HG02970 (cell line): ENCODE measurements at regions not wholly inside any gene's neighbourhood (a gene's known extent, or its start where the extent isn't known, plus 50 kb on each side); places are given as distances from the start of the nearest gene placed in this dataset.

Experiments used
- ATAC-seq: cut with Tn5 transposase; IDR thresholded peaks from one replicate; pipeline ENCODE4 v1.9.1; 2021; ENCODE audit warnings: mild to moderate bottlenecking, moderate library complexity, moderate number of reproducible peaks; ENCODE audit not compliant: unreplicated experiment, low FRiP score

DNA sequence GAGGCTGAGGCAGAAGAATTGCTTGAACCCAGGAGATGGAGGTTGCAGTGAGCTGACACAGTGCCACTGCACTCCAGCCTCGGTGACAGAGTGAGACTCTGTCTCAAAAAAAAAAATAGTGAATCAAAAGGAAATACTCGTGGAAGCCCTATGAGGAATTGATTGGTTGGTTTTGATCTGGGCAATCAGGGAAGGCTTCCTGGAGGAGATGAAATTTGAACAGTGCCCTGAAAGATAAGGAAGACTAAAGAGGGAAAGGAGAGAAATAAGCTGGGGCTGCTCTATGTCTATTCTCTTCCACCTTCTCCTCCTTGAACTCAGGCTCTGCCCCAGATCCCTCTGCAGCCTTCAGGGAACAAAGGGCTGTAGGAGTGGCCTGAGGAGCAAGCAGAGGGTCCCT, 54.1 kb downstream of the IRF2BPL start:
- ATAC-seq: no peak

DNA sequence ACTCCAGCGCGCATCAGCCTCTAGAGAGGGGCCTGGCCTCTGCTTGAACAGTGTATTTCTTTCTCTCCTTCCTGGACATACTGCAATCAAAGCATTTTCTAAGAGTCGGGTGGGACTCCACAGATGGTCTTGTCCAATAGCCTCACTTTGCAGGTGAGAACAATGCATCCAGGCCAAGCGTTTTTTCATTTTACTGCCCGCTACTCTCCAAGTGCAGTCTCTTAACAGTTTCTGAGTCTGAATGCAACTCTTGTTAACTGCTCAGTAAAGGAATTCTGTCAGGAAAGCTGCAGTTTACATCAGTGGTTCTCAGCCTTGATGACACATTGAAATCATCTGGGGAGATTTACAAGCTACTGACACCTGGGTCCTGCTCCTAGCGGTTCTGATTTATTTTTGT, 57.0 kb downstream of the IRF2BPL start:
- ATAC-seq: no peak

DNA sequence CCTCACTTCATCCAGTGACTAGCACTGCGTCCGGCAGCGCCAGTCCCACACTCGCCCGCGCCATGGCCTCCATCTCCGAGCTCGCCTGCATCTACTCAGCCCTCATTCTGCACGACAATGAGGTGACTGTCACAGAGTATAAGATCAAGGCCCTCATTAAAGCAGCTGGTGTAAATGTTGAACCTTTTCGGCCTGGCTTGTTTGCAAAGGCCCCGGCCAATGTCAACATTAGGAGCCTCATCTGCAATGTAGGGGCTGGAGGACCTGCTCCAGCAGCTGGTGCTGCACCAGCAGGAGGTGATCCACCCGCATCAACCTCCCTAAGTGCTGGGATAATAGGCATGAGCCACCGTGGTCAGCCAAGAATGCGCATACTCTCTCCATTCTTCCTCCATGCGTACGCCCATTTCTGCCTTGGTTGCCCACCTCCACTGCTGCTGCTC, 59.9 kb downstream of the IRF2BPL start:
- ATAC-seq: no peak

- ATAC-seq: no peak
Measured at GRCh38 chr14:76967788-76968187, 60.7 kb downstream of the IRF2BPL start.

DNA sequence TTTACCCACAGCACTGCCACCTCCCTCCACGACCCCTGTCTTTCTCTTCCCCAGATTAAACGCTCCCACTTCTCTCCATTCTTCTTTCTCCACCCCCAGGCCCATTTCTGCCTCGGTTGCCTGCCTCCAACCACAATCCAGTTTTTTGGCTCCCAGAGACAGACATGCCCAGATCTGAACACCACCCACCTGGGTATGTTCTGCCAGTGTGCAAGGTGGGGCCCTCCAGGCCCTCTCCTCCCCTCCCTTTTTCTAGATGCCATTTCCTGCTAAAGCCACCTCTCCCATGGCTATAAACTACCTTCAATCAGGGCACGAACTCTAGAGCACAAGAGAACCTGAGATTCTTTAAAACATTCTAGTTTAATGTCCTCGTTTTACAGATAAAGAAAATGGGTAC, 63.3 kb downstream of the IRF2BPL start:
- ATAC-seq: no peak

GRCh38 chr14:76964695-76965094, 63.8 kb downstream of the IRF2BPL start:
- no peak for ATAC-seq

DNA sequence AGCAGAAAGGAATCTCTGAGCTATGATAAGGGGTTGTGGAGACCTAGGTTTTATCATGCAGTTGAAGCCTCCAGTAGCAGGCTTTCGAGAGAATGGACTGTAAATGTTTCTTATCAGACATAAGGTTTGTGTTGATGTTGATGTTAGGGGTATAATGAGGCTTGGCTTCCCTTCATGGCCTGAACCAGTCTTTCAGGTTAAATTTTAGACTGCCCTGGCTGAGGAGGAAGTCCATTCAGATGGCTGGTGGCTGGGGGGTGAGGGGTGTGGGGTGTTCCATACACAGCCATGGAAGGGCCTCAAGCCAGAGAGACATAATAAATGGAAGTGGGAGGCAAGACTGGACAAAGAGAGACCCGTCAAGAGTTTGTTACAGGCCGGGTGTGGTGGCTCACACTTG, 65.1 kb downstream of the IRF2BPL start:
- no peak for ATAC-seq

DNA sequence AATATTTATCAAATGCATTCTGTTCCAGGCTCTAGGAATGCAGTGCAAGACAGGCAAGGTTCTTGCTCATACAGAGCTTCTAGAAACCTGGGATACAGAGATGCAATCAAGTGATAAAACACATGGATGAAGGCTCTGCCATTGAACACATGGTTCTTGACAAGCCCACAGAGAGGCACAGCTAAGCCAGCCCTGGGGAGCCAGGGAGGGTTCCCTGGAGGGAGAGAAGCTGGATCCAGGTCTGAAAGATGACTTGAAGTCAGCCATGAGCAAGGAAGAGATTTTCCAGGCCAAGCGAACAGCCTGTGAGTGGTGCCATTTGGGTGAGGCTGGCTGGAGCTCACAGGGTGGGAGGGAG, 66.2 kb downstream of the IRF2BPL start:
- no peak for ATAC-seq

DNA sequence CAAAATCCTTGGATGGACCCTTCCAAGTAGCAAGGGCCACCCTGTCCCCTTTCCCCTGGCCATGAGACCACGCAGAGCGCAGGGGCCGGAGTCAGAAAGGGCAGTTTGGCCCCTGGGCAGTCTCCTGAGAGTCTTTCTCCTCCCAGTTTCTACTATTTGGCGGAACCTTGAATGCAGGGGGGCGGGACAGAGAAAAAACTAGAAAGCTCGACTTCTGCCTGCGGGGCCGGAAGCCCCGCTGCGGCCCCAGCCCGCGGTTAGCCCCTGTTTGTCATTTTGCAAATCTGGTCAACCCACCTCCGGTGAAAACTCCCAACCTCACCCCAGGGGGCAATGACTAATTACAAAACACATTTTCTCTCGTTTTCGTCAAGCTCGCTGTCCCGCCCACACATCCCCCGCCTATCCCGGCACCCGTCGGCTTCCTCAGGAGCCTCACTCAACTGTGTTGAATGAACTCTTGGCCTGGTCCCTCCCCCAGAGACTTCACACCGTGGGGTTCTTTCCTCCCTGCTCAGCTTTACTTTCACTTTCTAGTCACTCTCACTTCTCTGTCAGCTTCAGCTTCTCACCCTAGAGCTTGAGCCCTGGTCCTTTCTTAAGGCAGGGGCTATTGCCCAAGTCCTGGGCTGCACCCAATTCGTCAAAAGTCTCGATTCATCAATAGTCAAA, 66.7 kb downstream of the IRF2BPL start:
- peak; percentile 82 for ATAC-seq

GRCh38 chr14:76958980-76959710, 69.4 kb downstream of the IRF2BPL start:
- ATAC-seq: no peak

- no peak for ATAC-seq
Measured at GRCh38 chr14:76958020-76958979, 70.2 kb downstream of the IRF2BPL start.

DNA sequence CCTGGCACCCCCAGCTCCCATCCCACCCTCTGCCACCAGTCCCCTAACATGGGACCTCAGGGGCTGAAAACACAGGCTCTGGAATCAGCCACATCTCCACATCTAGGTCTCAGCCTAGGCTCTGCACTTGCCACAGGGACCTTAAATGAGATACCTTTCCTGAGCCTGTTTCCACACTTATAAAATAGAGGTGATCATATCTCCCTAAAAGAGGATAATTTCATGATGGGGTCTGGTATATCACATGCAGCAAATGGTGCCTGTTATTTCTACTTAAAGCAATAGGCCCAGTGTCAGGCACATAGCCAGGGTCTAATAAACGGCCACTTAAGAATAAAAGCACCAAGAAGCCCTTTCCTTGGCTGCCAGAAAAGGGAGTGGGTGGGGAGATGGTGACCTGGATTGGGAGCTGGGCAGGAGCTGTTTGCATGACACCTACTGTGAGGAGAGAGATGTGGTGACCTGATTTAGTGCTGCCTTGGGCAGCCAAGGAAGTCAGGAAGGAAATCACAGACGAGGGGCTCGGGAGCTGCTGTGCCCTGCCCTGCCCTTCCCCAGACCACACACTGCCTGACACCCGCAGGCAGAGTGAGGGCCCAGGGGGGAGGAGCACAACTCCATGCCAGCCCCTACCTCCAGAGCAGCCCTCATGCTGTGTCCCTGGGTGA, 71.2 kb downstream of the IRF2BPL start:
- ATAC-seq: no peak

DNA sequence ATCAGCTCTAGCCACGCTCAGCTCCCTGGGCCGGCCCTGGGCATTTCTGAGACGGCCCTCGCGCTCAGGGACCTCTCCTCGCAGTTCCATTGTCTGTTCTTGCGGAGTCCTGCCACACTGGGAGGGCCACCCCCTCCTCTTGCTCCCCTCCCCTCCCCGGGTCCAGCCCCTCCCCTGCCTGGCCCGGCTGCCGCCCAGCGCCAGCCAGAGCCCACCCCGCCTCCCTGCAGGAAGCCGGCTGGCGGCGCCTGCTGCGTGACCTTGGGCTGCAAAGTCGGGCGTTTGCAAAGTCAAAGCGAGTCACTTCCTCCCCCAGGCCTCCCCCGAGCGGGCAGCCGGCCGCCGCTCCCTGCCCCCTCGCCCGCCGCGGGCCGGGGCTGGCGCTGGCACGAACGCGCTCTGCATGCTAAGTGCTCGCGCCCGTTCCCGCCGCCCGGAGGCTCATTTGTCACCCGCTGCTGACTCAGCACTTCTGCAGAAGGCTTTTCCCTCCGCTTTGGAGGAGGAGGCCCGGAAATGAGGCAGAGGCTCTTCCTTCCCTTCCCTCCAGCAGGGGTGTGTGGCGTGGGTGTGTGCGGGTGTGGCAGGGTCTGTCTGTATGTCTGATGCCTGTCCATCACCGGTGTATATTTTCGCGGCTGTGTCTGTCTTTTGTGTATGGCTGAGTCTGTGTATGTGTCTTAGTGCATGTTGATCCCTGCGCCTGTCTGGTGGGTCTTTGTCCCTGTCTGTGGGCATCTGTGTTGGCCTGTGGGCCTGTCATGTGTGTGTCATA, 72.0 kb downstream of the IRF2BPL start:
- ATAC-seq: peak; percentile 39

GRCh38 chr14:76955575-76956315, 72.8 kb downstream of the IRF2BPL start:
- ATAC-seq: peak; percentile 45

DNA sequence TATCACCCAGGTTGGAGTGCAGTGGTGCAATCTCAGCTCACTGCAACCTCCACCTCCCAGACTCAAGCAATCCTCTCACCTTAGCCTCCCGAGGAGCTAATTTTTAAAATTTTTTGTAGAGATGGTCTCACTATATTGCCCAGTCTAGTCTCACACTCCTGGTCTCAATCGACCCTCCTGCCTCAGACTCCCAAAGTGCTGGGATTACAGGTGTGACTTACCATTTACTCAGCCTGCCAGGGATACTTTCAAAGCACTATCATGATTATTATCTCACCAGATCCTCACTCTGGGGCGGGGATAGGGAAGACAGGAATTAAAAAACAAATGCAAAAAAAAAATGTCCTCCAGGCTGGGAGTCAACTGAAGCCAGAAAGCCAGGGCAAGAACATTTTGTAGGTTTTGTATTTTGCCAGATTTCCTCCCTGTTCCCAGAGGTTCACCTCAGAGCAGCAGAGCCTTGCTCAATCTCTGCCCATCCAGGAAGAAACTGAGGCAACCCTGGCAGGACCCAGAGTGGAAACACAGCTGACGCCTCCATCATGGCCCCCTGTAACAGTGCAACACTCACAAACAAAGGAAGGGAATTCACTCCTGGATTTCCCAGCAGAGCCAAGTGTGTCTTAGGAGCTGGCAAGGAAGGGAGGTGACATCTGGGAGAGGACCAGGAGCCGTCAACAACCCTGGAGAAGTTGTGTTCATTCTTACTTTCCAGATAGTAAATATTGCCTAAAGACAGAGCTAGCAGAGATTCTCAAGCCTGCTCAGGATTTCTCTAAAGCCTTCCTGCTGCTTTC, 73.9 kb downstream of the IRF2BPL start:
- ATAC-seq: no peak

GRCh38 chr14:76953311-76953945, 75.1 kb downstream of the IRF2BPL start:
- no peak for ATAC-seq

GRCh38 chr14:76951166-76951565, 77.3 kb downstream of the IRF2BPL start:
- no peak for ATAC-seq
